ENCODE measurements at regions not wholly inside any gene's neighbourhood (a gene's known extent, or its start where the extent isn't known, plus 50 kb on each side); places are given as distances from the start of the nearest gene placed in this dataset.

GRCh38 chr2:82498777-82499443 lies 1960.2 kb downstream of the SUCLG1 start:
- TF ChIP-seq CTCF (IDR thresholded peaks at IDR 0.05) (no peak), POLR2A (IDR thresholded peaks at IDR 0.05) (no peak), POLR2AphosphoS5 (IDR thresholded peaks at IDR 0.05) (no peak), EP300 (IDR thresholded peaks at IDR 0.05) (no peak)

Measured in upper lobe of left lung (tissue), 4 donors.